H1 (cell line): ENCODE measurements at regions not wholly inside any gene's neighbourhood (a gene's known extent, or its start where the extent isn't known, plus 50 kb on each side); places are given as distances from the start of the nearest gene placed in this dataset.

Source experiments
- CTCF ChIA-PET: fragments of 300-600 bp; sonication (Branson Sonifier 250); formaldehyde crosslinking; loops from one replicate; lab custom pipeline; 2021; ENCODE audit not compliant: partially characterized antibody; lab: Charles Lee
- POLR2A ChIA-PET: fragments of 300-600 bp; sonication (Branson Sonifier 250); formaldehyde crosslinking; loops from one replicate; lab custom pipeline; 2021; ENCODE audit warnings: inconsistent platforms; ENCODE audit not compliant: partially characterized antibody; lab: Charles Lee
- DNase-seq, 2 experiments: peaks; one replicate each; pipeline versions ENCODE4 v3.0.0 to v3.0.0-alpha.2; 2010 to 2022; ENCODE audit warnings: low spot score in 2 of 2, low read depth in 1 of 2, mixed read lengths in 1 of 2
- FAIRE-seq: peaks from 2 replicates; lab custom pipeline; 2011; peaks lifted over from hg19 to GRCh38; lab: Jason Lieb, UNC
- H2AFZ ChIP-seq: 2 replicates; pipeline ENCODE4 v1.8.1; 2012; ENCODE audit warnings: low read length, inconsistent platforms
- H2AK5ac ChIP-seq: 2 replicates; pipeline ENCODE4 v1.6.1; 2013; ENCODE audit warnings: low read depth, low read length
- H2BK120ac ChIP-seq: replicated peaks from 2 replicates; pipeline ENCODE3; 2013; ENCODE audit warnings: low read depth, low read length, inconsistent platforms
- H2BK12ac ChIP-seq: 2 replicates; pipeline ENCODE4 v1.6.1; 2013; ENCODE audit warnings: low read depth, low read length
- H2BK15ac ChIP-seq: 2 replicates; pipeline ENCODE4 v1.6.1; 2013; ENCODE audit warnings: low read length
- H2BK20ac ChIP-seq: 2 replicates; pipeline ENCODE4 v1.6.1; 2013; ENCODE audit warnings: low read length
- H2BK5ac ChIP-seq: 2 replicates; pipeline ENCODE4 v1.6.1; 2013; ENCODE audit warnings: low read depth, low read length
- H3K14ac ChIP-seq: 2 replicates; pipeline ENCODE4 v1.6.1; 2013; ENCODE audit warnings: inconsistent platforms; ENCODE audit not compliant: insufficient read length
- H3K18ac ChIP-seq: 2 replicates; pipeline ENCODE4 v1.6.1; 2013; ENCODE audit warnings: low read length; ENCODE audit errors: extremely low read depth
- H3K23ac ChIP-seq: 2 replicates; pipeline ENCODE4 v1.6.1; 2013; ENCODE audit warnings: inconsistent platforms; ENCODE audit not compliant: insufficient read length
- H3K23me2 ChIP-seq: 2 replicates; pipeline ENCODE4 v1.6.1; 2013; ENCODE audit warnings: low read depth, low read length
- H3K27ac ChIP-seq: 2 replicates; pipeline ENCODE4 v1.6.1; 2011; ENCODE audit warnings: low read depth, low read length, inconsistent platforms
- H3K27me3 ChIP-seq, 4 experiments: replicated peaks in 1 of 4; 1 replicate in 1 of 4; 2 replicates in 3 of 4; pipeline versions ENCODE4 v1.6.1 to v1.8.1; 2011 to 2013; ENCODE audit warnings: low read length in 3 of 4, mild to moderate bottlenecking in 3 of 4, inconsistent platforms in 2 of 4, mixed read lengths in 2 of 4, moderate library complexity in 1 of 4; ENCODE audit not compliant: control insufficient read depth in 3 of 4, insufficient read depth in 3 of 4; ENCODE audit errors: extremely low read depth in 1 of 4
- H3K36me3 ChIP-seq, 4 experiments: 2 replicates each; pipeline versions ENCODE4 v1.6.1 to v1.8.1; 2011 to 2013; ENCODE audit warnings: mild to moderate bottlenecking in 4 of 4, low read length in 3 of 4, moderate library complexity in 2 of 4, control low read depth in 1 of 4, inconsistent platforms in 1 of 4; ENCODE audit not compliant: insufficient read depth in 4 of 4, control insufficient read depth in 2 of 4
- H3K4ac ChIP-seq: replicated peaks from 2 replicates; pipeline ENCODE3; 2013; ENCODE audit warnings: low read length, low read depth, mixed read lengths, inconsistent platforms; ENCODE audit not compliant: insufficient read length
- H3K4me1 ChIP-seq, 4 experiments: replicated peaks in 1 of 4; 1 replicate in 1 of 4; 2 replicates in 3 of 4; pipeline versions ENCODE4 v1.6.1 to v1.8.1; 2011 to 2013; ENCODE audit warnings: low read length in 3 of 4, inconsistent platforms in 2 of 4, mixed read lengths in 1 of 4; ENCODE audit not compliant: insufficient read depth in 4 of 4, control insufficient read depth in 3 of 4
- H3K4me2 ChIP-seq, 2 experiments: 2 replicates each; pipeline versions ENCODE4 v1.6.1 to v1.8.1; 2011 to 2013; ENCODE audit warnings: low read depth in 2 of 2, low read length in 2 of 2, control low read depth in 1 of 2, inconsistent platforms in 1 of 2, mild to moderate bottlenecking in 1 of 2; ENCODE audit not compliant: insufficient read depth in 1 of 2
- H3K4me3 ChIP-seq, 4 experiments: fragments of 200-600, 300-600 bp in 1 of 4; sonication (generic), shearing (Covaris generic), sonication (Bioruptor Twin) in 1 of 4; 2 replicates each; pipeline versions ENCODE4 v1.5.1 to v1.8.1; 2011 to 2016; ENCODE audit warnings: low read length in 4 of 4, low read depth in 3 of 4, control low read depth in 2 of 4, inconsistent platforms in 2 of 4, mild to moderate bottlenecking in 2 of 4, mixed read lengths in 1 of 4, moderate library complexity in 1 of 4; ENCODE audit not compliant: insufficient read depth in 2 of 4; ENCODE audit errors: extremely low read depth in 1 of 4
- H3K56ac ChIP-seq: replicated peaks from 2 replicates; pipeline ENCODE3; 2013; ENCODE audit warnings: low read depth, mild to moderate bottlenecking, mixed read lengths, low read length, inconsistent platforms; ENCODE audit not compliant: insufficient read length
- H3K79me1 ChIP-seq: 2 replicates; pipeline ENCODE4 v1.6.1; 2013; ENCODE audit warnings: low read depth, low read length, control low read depth
- H3K79me2 ChIP-seq, 2 experiments: 2 replicates each; pipeline versions ENCODE4 v1.6.1 to v1.8.1; 2012 to 2013; ENCODE audit warnings: low read length in 2 of 2, mild to moderate bottlenecking in 2 of 2, inconsistent platforms in 1 of 2; ENCODE audit not compliant: insufficient read depth in 2 of 2, control insufficient read depth in 1 of 2
- H3K9ac ChIP-seq, 4 experiments: replicated peaks in 1 of 4; 1 replicate in 1 of 4; 2 replicates in 3 of 4; pipeline versions ENCODE4 v1.6.1 to v1.8.1; 2011 to 2013; ENCODE audit warnings: low read depth in 3 of 4, low read length in 3 of 4, control low read depth in 2 of 4, mild to moderate bottlenecking in 2 of 4, moderate library complexity in 2 of 4, inconsistent platforms in 1 of 4; ENCODE audit errors: extremely low read depth in 1 of 4
- H3K9me3 ChIP-seq, 2 experiments: 2 replicates each; pipeline versions ENCODE4 v1.6.1 to v1.8.1; 2012 to 2013; ENCODE audit warnings: mild to moderate bottlenecking in 2 of 2, moderate library complexity in 2 of 2, control low read depth in 1 of 2, inconsistent platforms in 1 of 2, low read depth in 1 of 2, low read length in 1 of 2, mixed read lengths in 1 of 2; ENCODE audit not compliant: insufficient read depth in 2 of 2
- H4K20me1 ChIP-seq, 2 experiments: replicated peaks in 1 of 2; 2 replicates each; pipeline versions ENCODE3 to v1.8.1; 2011 to 2013; ENCODE audit warnings: inconsistent platforms in 2 of 2, low read length in 2 of 2, mild to moderate bottlenecking in 1 of 2; ENCODE audit not compliant: insufficient read depth in 2 of 2, control insufficient read depth in 1 of 2
- H4K5ac ChIP-seq: 2 replicates; pipeline ENCODE4 v1.6.1; 2013; ENCODE audit warnings: low read length, low read depth, mixed read lengths, inconsistent platforms; ENCODE audit not compliant: insufficient read length
- H4K8ac ChIP-seq: 2 replicates; pipeline ENCODE4 v1.8.0; 2013; ENCODE audit warnings: mild to moderate bottlenecking, moderate library complexity, low read length, inconsistent platforms; ENCODE audit not compliant: insufficient read depth; ENCODE audit errors: extremely low read depth
- H4K91ac ChIP-seq: replicated peaks from 2 replicates; pipeline ENCODE3; 2013; ENCODE audit warnings: low read length, mixed read lengths, inconsistent platforms; ENCODE audit not compliant: insufficient read length
- BACH1 ChIP-seq: IDR thresholded peaks from 2 replicates; pipeline ENCODE4 v1.6.1; 2012; ENCODE audit warnings: low read length, improper control_type of control experiment
- CREB1 ChIP-seq: IDR thresholded peaks from 2 replicates; pipeline ENCODE4 v1.6.1; 2012; ENCODE audit warnings: inconsistent platforms
- EZH2 ChIP-seq: fragments of 200-600 bp; sonication (generic); IDR thresholded peaks from 2 replicates; pipeline ENCODE4 v1.7.1; 2012; ENCODE audit warnings: low read depth, mild to moderate bottlenecking, moderate library complexity, low read length, inconsistent platforms; ENCODE audit not compliant: severe bottlenecking
- FOSL1 ChIP-seq: IDR thresholded peaks from 2 replicates; pipeline ENCODE4 v1.6.1; 2011; ENCODE audit warnings: mild to moderate bottlenecking, low read depth, low read length, moderate library complexity; ENCODE audit not compliant: insufficient read depth
- KDM4A ChIP-seq: IDR thresholded peaks from one replicate; pipeline ENCODE4 v1.7.1; 2012; ENCODE audit warnings: low read depth, mild to moderate bottlenecking, moderate library complexity, low read length, inconsistent platforms; ENCODE audit not compliant: severe bottlenecking
- KDM5A ChIP-seq: fragments of 200-600 bp; IDR thresholded peaks from 2 replicates; pipeline ENCODE4 v1.7.1; 2012; ENCODE audit warnings: mild to moderate bottlenecking, low read length, inconsistent platforms, mixed read lengths
- PHF8 ChIP-seq: fragments of 200-600 bp; sonication (generic); conservative IDR thresholded peaks from 2 replicates; pipeline ENCODE4 v1.7.1; 2012; ENCODE audit warnings: low read depth, mild to moderate bottlenecking, inconsistent platforms, low read length, moderate library complexity
- RAD21 ChIP-seq, 2 experiments: IDR thresholded peaks in 1 of 2; conservative IDR thresholded peaks in 1 of 2; 2 replicates each; pipeline ENCODE4 v1.6.1; 2011; ENCODE audit warnings: low read depth in 2 of 2, low read length in 2 of 2, improper control_type of control experiment in 1 of 2, inconsistent platforms in 1 of 2, mild to moderate bottlenecking in 1 of 2, moderate library complexity in 1 of 2
- RXRA ChIP-seq: IDR thresholded peaks from 2 replicates; pipeline ENCODE4 v1.6.1; 2011; ENCODE audit warnings: low read depth, mild to moderate bottlenecking, low read length, moderate library complexity; ENCODE audit not compliant: insufficient read depth
- SIN3A ChIP-seq, 2 experiments: IDR thresholded peaks in 1 of 2; conservative IDR thresholded peaks in 1 of 2; 2 replicates each; pipeline ENCODE4 v1.6.1; 2011 to 2012; ENCODE audit warnings: low read length in 2 of 2, improper control_type of control experiment in 1 of 2, low read depth in 1 of 2, mild to moderate bottlenecking in 1 of 2
- TEAD4 ChIP-seq: IDR thresholded peaks from 2 replicates; pipeline ENCODE4 v1.6.1; 2012; ENCODE audit warnings: low read depth, low read length, inconsistent platforms, mixed read lengths
- WGBS, 2 experiments: shearing (Covaris generic) in 1 of 2; methylation state at CpG; one replicate each; pipeline versions ENCODE4 v1.1.6 to v1.1.7; 2013 to 2015; ENCODE audit warnings: low lambda C conversion rate in 2 of 2, mixed read lengths in 2 of 2, inconsistent platforms in 1 of 2, low coverage in 1 of 2, missing lambda C conversion rate in 1 of 2; ENCODE audit not compliant: insufficient replicate concordance in 2 of 2, insufficient coverage in 1 of 2, insufficient read length in 1 of 2; ENCODE audit errors: extremely low coverage in 1 of 2, missing lambda C conversion rate in 1 of 2; 5-methylcytosine and 5-hydroxymethylcytosine counted together

- CTCF ChIA-PET, result interaction anchor here (2.8 kb wide), 1 partner anchor 11 kb away, joined by 10 read pairs; no protein-coding TSS in a partner anchor
- Histone ChIP-seq H3K9ac (no peak overlapping the region), H2BK12ac (no peak overlapping the region), H3K36me3 (no peaks in the 10 kb centered on the region), H3K4me1 (no peaks in the 10 kb centered on the region), H4K5ac (no peak overlapping the region), H4K91ac (no peak overlapping the region), H2BK5ac (no peak overlapping the region), H2BK15ac (no peak overlapping the region), H3K18ac (no peak overlapping the region), H3K9me3 (no peaks in the 10 kb centered on the region), H3K79me1 (no peaks in the 10 kb centered on the region), H2BK120ac (no peak overlapping the region), H3K27me3 (no peaks in the 10 kb centered on the region), H3K14ac (no peak overlapping the region), H4K8ac (no peak overlapping the region), H2AK5ac (no peak overlapping the region), H3K4me3 (no peak overlapping the region), H3K56ac (no peak overlapping the region), H3K4ac (no peak overlapping the region), H2BK20ac (no peak overlapping the region), H4K20me1 (no peaks in the 10 kb centered on the region), H3K23me2 (no peaks in the 10 kb centered on the region), H3K4me2 (no peak overlapping the region), H3K23ac (no peak overlapping the region), H3K27ac (no peak overlapping the region), H2AFZ (no peak overlapping the region; the same call in 1 of the 2 replicates), H3K79me2 (no peaks in the 10 kb centered on the region)
- TF ChIP-seq KDM4A (no peak), CREB1 (no peak), TEAD4 (no peak), SIN3A (conservative IDR thresholded peaks at IDR 0.05 in 1 of 2, IDR thresholded peaks at IDR 0.05 in 1 of 2; ENCODE audit: low read depth in 1 of 2, low read length in 2 of 2) (no peak), PHF8 (no peak), RAD21 (IDR thresholded peaks at IDR 0.05 in 1 of 2, conservative IDR thresholded peaks at IDR 0.05 in 1 of 2; ENCODE audit: low read depth in 2 of 2, low read length in 2 of 2) (no peak), BACH1 (no peak), KDM5A (no peak), RXRA (no peak), FOSL1 (no peak), EZH2 (no peak)
- 95% methylated on average over 2 of the region's 2 CpGs; no CpG with 5 or more reads in 1 of the 2 experiments for WGBS, 2 experiments
- DNase-seq (no peak), FAIRE-seq (no peak)
- POLR2A ChIA-PET, result no interaction called here
These were observed 147.3 kb upstream of the SLC14A2 start for GRCh38 chr18:45467945-45468344.
